HUDEP-2 (cell line): ENCODE measurements at regions not wholly inside any gene's neighbourhood (a gene's known extent, or its start where the extent isn't known, plus 50 kb on each side); places are given as distances from the start of the nearest gene placed in this dataset.

ENCODE experiments used
- DNase-seq, 76 experiments: peaks; one replicate each; lab custom pipeline; 2025; ENCODE audit not compliant: unreplicated experiment in 76 of 76; lab: John Stamatoyannopoulos, UW

DNA sequence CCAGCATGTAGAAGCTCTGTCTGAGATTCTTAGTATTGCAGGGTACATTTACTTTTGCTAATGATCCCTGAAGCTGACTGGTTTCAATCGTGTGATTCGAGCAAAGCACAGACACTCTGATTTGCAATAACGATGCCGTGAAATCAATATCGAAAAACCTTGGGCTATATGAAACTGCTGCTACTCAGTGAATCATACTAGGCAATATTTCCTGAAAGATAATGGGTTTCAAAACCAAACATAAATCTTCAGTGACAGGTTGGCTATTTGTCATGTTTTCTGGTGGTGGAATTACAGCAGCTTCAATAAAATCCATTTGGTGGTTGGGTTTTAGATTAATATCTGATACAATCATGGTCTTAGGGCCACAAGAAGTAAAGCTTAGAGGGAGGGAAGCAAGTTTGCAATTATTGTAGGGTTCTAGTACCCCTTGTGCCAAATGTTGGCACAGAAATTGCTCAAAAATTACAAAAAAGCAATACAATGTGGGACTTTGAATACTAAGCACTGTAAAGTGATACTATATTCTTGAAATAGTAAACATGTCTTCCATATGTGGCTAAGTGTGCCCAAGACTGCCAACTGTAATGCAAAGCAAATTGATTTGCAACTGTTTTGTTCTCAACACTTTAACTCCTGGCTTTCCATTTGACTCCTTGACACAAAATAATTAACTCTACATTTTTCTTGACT is 112.4 kb upstream of the JAZF1 start:
- DNase-seq, result no peak

GRCh38 chr7:28293527-28293835 is 112.9 kb upstream of the JAZF1 start:
- DNase-seq, result no peak

DNA sequence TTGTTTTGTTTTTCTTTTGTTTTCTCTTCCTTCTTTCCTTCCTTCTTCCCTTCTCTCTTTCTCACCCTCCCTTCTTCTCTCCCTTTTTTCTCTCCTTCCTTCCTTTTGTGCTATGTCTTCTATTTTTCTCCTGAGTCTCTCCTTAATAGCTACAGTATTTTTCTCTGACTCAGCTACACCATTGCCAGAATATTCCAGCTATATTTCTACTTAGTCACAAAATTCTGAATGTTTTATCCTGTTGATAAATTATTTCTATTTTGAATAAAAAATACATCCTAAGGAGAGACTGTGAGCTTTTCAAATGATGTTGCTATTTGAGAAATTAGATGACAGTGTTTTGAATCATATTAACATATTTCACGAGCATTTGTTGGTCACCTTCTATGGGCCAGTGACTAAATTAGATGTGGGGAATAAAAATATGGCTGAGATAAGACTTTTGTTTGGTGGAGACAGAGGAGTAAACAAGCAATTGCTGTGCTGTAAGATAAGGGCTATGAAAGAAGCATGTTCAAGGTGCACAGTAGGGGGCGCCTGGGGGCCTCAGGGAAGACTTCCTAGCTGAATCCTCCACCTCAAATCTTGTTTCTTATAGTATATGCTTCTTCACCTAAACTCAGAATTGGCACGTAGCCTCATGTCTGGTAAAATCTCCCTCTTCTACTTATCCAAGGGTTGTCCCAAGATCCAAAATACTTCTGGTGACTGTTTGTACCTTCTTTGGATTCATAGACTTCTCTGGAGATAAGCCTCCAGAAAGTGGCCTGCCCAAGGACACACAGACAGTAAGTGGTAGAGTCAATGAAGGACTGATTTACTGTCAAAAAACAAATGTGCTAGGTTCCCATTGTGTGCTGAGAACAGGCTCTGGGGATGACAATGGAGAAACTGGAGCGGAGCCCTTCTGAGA is 115.5 kb upstream of the CREB5 start:
- peak in 60 of 76 experiments; percentile 12 to 76 (median 45) for DNase-seq

DNA sequence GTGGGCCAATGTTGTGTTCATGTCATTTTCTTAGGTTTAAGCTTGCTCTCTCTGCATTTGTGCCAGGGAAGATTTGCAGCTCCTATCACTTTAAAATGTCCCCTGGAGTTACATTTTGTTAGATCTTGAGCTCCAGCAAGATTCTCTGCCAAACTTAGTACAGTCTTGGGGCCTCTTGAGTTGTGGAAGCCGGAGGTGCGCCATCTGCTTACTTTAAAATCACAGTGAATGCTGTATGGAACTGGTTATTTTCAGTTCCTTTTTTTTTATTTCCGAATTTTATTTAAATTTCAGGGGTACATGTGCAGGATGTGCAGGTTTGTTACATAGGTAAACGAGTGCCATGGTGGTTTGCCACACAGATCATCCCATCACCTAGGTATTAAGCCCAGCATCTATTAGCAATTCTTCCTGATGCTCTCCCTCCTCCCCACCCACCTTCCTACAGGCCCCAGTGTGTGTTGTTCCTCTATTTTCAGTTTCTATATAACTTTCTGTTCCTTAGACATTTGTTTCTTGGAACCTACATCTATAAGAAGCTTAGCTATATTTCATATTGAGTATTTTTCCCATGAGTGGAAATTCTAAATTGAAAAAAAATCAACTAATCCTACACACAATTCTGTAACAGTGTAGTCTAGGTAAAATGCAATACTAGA is 114.4 kb upstream of the CREB5 start:
- no peak for DNase-seq

- peak in 20 of 76 experiments; percentile 3 to 26 (median 10) for DNase-seq
Measured at GRCh38 chr7:28298870-28299518, 113.3 kb upstream of the CREB5 start.

GRCh38 chr7:28299556-28299955 is 112.8 kb upstream of the CREB5 start:
- DNase-seq, result no peak

- no peak for DNase-seq
Measured at GRCh38 chr7:28300488-28300887, 111.8 kb upstream of the CREB5 start.

DNA sequence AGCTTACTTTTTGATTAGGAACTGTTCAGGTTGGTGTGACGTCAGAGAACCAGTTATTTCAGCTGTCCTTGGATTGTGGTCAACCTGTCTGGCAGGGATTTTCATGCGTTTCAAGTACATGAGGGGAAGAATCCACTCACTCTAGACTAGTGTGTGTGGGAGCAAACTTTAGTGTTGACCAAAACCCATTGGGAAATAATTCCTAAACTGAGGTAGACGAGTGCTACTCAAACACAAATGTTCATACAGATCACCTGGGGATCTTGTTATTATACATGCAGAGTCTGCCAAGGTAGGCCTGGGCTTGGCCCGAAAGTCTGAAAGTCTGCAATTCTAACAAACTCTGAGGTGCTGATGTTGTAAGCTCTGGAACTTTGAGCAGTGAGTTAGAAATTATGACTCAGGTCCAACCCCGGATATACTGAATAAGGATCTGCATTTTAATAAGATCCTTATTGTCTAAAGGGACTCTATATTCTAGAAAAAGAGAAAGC is 111.1 kb upstream of the CREB5 start:
- DNase-seq, result no peak

DNA sequence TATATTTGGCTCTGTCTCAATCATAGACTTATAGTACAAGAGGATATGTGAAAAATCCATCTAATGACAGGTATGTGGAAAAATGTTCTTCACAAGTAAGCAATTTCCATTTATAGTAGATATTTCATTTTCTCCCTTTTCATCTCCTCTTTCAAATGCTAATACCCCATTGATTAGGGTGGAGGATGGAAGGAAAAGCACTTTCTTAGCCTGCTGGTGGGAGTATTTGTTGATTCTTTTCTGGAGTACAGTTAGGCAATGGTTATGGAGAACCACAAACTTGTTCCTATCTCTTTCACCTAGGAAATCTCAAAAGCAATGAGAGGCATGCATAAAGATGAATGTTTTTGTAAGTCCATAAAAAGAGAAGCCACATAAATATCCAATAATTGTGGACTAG is 108.0 kb upstream of the CREB5 start:
- no peak for DNase-seq

DNA sequence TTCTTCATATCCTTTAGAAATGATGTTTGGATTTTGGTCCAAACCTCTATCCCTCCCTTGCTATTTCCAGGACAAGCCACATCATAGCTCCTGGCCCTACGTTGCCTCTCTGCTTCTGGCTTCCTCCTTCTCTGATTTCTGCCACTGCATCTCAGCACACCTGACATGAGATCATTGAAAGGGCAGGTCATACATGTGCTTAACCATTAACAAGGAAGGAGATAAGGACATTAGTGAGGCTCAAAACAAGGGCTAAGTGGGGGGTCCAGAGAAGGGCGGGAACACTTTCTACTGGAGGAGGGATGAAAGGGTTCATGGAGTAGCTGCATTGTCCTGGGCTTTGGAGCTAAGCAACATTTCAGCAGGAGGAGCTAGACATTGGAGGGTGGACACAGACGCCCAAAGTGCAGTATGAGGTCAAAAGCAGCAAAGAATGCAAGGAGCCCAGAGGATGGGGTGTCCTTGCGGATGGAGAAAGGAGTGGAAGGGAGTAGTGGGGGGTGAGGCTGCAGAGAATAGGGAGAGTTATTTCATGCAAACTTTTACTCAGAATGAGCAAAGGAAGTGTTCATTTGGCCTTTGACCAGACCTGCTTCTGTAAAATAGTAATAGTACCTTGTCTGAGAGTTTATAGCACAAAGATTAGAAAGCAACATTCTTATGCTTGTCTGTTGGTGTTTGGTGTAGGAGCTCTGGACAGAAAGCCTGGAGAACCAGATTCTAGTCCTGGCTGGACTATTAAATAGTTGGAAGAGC is 102.4 kb upstream of the CREB5 start:
- DNase-seq, result no peak

GRCh38 chr7:28310460-28310848 is 101.9 kb upstream of the CREB5 start:
- DNase-seq, result no peak

DNA sequence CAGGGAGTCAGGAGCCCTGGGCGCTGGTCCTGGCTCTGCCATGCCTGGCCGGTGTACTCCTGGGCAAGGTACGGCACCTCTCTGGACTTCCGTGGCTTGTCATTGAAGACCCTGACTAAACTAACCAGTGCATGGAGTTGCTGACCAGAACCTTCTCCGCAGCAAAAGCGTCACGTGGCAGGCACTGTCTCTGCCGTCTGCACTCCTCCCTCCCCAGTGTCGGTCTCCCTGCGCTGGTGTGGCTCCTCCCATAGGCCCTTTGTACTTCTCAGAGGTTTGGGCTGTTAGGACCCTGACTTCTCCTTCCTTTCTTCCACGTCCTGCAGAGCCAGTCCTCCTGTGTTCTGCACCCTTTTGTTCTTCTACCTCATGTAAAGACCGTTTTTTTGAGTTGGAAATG is 100.6 kb upstream of the CREB5 start:
- no peak for DNase-seq

DNA sequence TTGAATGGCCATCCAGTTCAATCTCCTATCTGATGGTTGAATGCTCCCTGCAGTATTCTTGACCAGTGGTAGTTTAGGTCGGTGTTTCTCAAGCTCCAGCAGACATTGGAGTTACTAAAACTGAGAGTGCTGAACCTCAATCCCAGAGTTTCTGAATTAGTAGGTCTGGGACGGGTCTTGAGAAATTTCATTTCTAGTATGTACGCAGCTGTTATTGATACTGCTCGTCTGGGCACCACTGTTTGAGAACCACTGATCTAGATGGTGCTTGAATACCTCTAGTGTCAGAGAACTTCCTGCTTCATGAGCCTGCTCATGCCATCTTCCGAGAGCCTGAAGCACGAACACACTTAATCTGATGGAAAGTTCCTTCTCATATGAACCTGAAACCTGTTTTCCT is 99.4 kb upstream of the CREB5 start:
- DNase-seq, result no peak

DNA sequence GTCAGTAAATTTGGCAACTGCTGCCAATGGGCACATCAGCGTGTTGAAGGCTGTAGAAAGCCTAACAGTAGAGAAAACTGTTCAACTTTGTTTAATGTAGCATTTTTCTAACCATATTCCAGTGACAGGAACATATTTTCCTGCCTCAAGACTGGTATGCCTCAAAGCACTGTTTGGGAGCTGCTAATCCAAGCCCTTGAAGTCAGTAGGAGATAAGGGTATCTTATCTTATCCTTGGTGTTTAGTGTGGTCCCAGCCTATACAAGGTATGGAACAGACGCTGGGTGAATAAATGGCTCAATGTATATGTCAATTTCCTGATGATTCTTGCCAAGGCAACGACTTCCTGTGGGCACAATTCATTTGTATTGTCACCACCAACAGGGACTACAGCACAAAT is 97.5 kb upstream of the CREB5 start:
- DNase-seq, result no peak

DNA sequence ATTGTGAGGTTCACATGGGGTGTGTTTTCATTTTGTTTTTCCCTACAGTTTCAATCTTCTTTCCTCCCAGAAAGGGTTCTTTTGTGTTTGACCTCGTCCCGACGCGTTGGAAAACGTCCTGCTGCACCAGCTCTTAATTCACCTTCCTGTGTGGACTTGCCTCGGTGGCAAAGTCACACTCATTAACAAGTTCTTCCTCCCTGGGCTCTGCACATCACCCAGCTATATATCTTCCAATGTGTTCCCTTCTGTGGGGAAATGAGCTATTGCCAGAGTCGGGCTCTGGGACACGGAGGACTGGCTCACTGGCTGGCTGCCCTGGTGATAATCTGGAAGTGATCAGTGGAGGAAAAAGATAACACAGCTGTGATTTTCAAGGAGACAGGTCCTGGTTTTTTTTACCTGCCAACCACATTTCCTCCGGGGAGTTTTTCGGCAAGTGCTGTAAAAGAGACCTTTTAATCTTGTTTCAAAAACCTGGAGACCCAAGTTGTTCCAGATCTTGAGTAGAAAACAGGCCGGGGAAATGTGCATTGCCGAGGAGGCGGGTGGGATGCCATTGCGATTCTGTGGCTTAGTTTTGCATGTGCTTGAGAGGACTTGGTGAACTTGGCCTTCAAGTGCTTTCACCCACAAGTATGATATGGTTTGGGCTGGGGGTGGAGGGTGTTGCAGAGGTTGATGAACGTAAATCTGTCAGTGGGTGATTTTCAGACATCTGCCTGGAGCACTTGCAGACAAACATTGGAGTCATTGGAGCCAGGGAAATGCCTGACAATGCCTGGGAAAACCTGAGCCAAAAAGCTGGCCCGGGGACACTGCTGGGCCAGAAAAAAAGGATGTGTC is 96.5 kb upstream of the CREB5 start:
- no peak for DNase-seq

DNA sequence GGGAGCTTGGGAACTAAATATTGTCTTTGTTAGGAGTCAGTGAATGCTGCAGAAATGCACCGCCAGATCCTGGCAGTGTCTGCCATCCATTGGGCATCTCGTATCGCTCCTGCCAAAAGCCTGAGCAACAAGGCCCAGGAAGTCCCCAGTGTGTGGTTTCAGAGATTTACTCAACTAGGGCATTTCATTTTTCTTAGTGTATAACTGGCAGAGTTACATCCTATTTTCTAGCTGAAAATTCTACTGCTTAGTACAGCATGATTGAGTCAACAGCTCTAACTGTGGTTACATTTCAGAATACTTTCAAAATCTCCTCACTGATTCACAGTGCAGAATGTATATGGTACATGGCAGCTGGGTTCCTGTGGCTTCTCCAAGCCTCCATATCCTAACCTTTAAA is 95.8 kb upstream of the CREB5 start:
- DNase-seq, result no peak

DNA sequence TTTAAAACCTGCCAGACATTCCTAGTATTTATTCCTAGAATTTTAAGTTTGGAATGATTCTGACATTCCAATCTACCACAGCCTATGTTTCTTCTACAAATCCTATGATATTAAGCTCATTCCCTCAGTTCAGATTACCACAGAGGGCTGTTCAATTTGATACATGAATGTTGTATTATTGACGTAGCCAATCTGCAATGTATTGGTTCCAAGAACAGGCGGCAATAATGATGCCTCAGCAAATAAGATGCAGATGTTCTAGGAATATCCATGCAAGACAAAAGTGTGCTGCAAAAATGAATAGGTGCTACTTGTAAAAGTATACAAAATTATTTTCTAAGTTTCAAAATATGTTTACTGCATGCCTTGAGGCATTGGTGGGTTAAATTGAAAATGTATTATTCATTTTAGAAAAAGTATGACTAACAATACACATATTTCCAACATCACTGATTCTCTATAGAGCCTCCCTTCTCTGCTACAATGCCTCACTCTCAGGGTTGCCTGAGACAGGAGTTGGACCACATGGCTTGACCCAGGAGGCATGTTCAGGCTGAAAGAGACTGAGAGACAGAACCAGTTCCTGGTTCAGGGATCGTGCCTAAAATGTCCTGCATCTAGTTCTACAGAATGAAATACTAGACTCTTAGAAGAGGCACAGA is 94.1 kb upstream of the CREB5 start:
- no peak for DNase-seq

DNA sequence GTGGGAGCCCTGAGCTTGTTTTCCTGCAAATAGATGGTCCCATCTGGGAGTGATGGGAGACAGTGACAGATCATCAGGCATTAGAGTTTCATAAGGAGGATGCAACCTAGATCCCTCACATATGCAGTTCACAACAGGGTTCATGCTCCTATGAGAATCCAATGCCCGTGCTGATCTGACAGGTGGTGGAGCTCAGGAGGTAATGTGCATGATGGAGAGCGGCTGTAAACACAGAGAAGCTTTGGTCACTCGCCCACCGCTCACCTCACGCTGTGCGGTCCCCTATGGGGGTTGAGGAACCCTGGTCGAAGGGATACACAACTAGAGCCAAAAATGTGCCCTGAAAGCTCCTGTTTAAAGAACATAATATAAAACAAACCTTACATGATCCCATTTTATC is 88.5 kb upstream of the CREB5 start:
- no peak for DNase-seq

DNA sequence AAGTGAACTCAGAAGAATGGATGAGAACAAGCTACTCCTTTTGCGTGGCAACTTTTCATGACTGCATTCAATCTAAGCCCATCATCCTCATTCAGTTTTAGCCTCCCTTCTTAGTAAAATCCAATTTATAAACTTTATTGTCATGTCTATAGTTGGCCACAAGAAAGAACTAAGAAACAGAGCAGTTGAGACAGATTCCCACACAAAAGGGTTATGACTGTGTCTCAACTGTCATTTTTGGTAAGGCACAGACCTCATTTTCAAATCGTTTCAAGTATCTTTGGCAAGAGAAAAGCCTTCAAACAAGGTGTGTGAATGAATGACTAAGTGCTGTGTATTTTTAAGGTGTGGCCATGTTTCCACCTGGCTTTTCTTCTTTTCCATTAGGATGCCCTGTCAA is 84.2 kb upstream of the CREB5 start:
- no peak for DNase-seq
